SJSA1 (cell line): ENCODE measurements at regions not wholly inside any gene's neighbourhood (a gene's known extent, or its start where the extent isn't known, plus 50 kb on each side); places are given as distances from the start of the nearest gene placed in this dataset.

ENCODE experiments used
- DNase-seq, 2 experiments: peaks; one replicate each; pipeline ENCODE4 v3.0.0-alpha.2; 2015 to 2020; ENCODE audit warnings: low spot score in 2 of 2, low read depth in 1 of 2
- H3K27ac ChIP-seq: fragments of 250-450 bp; sonication (Bioruptor Pico); 2 replicates; pipeline ENCODE4 v1.5.1; 2020; ENCODE audit warnings: mild to moderate bottlenecking, moderate library complexity
- H3K27me3 ChIP-seq: fragments of 250-450 bp; sonication (Bioruptor Pico); replicated peaks from 2 replicates; pipeline ENCODE4 v1.5.1; 2020; ENCODE audit warnings: mild to moderate bottlenecking, moderate library complexity
- H3K36me3 ChIP-seq: fragments of 250-450 bp; sonication (Bioruptor Pico); 2 replicates; pipeline ENCODE4 v1.5.1; 2020; ENCODE audit warnings: mild to moderate bottlenecking
- H3K4me1 ChIP-seq: fragments of 250-450 bp; sonication (Bioruptor Pico); replicated peaks from 2 replicates; pipeline ENCODE4 v1.6.1; 2021; ENCODE audit warnings: mild to moderate bottlenecking
- H3K4me3 ChIP-seq: fragments of 250-450 bp; sonication (Bioruptor Pico); 2 replicates; pipeline ENCODE4 v1.5.1; 2020; ENCODE audit warnings: mild to moderate bottlenecking
- H3K9me3 ChIP-seq: fragments of 250-450 bp; sonication (Bioruptor Pico); replicated peaks from 2 replicates; pipeline ENCODE4 v1.5.1; 2020; ENCODE audit warnings: mild to moderate bottlenecking

- Histone ChIP-seq H3K9me3 (no peaks in the 10 kb centered on the region), H3K27ac (no peak overlapping the region), H3K27me3 (no peaks in the 10 kb centered on the region), H3K4me1 (no peaks in the 10 kb centered on the region), H3K4me3 (no peak overlapping the region), H3K36me3 (no peaks in the 10 kb centered on the region)
- no peak for DNase-seq
Measured at GRCh38 chr4:157819693-157820464, 352.9 kb downstream of the GASK1B start.

- H3K27me3 ChIP-seq: no peaks in the 10 kb centered on the region
- H3K9me3 ChIP-seq: no peaks in the 10 kb centered on the region
- H3K4me1 ChIP-seq: no peaks in the 10 kb centered on the region
- no peak overlapping the region for H3K27ac ChIP-seq
- H3K36me3 ChIP-seq: no peaks in the 10 kb centered on the region
- DNase-seq: no peak
- no peak overlapping the region for H3K4me3 ChIP-seq
Measured at GRCh38 chr4:157818946-157819692, 353.7 kb downstream of the GASK1B start.

DNA sequence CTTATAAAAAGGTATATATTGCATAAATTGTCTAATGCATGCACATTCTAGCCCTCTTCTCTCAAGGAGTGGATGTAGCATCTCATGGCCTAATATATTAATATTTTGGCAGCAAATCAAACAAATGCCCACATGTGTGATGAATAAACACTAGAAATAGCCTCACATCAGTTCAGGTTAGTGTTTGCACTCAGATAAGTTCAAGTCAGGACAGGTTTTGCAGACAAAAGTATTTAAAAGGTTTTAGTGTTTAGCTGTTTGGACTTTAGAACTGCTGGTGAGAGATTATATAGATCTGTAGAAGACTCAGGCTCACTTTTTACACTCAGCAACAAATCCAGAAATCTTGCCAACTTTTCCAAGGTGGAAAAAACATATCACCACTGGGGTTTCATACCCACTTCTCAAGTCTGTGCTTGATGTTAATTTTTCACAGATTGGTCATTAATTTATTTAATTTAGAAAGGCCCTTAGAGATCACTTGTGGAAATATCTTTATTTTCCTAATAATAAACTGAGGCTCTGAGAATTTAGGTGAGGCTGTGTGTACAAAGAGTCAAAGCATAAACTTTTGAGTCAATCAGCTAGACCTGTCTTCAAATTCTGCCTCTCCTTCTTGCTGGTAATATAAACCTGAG is 362.6 kb downstream of the GASK1B start:
- Histone ChIP-seq H3K4me1 (no peaks in the 10 kb centered on the region), H3K9me3 (no peaks in the 10 kb centered on the region), H3K36me3 (no peaks in the 10 kb centered on the region), H3K27ac (no peak overlapping the region), H3K4me3 (no peak overlapping the region), H3K27me3 (no peaks in the 10 kb centered on the region)
- DNase-seq: no peak

GRCh38 chr4:157808796-157809383 is 363.9 kb downstream of the GASK1B start:
- Histone ChIP-seq H3K27ac (no peak overlapping the region), H3K4me3 (no peak overlapping the region), H3K27me3 (no peaks in the 10 kb centered on the region), H3K9me3 (no peaks in the 10 kb centered on the region), H3K36me3 (no peaks in the 10 kb centered on the region), H3K4me1 (no peaks in the 10 kb centered on the region)
- DNase-seq: no peak

GRCh38 chr4:157806184-157806583 is 366.6 kb downstream of the GASK1B start:
- Histone ChIP-seq H3K36me3 (no peaks in the 10 kb centered on the region), H3K4me3 (no peak overlapping the region), H3K27ac (no peak overlapping the region), H3K27me3 (no peaks in the 10 kb centered on the region), H3K4me1 (no peaks in the 10 kb centered on the region), H3K9me3 (no peaks in the 10 kb centered on the region)
- no peak for DNase-seq

- no peaks in the 10 kb centered on the region for H3K27me3 ChIP-seq
- no peaks in the 10 kb centered on the region for H3K4me1 ChIP-seq
- H3K9me3 ChIP-seq: no peaks in the 10 kb centered on the region
- no peaks in the 10 kb centered on the region for H3K36me3 ChIP-seq
- H3K27ac ChIP-seq: no peak overlapping the region
- no peak for DNase-seq
- no peak overlapping the region for H3K4me3 ChIP-seq
Measured at GRCh38 chr4:157804986-157805385, 367.8 kb downstream of the GASK1B start.

DNA sequence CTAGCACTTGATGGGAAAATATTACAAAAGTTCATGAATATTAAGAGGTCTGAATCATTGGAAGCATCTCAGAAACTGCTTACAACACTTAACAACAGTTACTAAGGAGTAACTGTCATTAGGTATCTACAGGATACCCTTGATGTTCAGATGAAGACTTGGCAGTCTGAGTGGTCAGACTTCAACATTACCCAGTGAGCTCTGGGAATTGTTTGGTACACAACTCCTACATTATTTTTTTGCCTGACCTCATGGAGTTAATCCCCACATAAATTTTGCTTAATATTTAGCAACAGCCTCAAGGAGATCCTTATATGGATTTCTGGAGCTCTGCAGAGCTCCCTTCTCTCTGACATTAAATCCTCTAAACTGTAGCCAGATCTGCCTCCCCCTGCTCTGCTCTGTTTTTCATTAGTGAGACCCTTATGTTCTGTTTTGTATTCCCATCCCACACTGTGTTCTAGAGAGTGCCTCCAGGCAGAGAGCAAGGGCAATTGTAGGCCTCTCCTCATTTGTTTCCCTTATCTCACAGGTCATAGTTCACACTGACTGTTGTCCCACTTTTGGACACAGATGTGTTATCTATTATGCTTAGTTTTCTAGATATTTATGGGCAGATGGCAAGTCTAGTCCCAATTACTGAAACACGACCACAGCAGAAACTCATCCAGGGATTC is 368.8 kb downstream of the GASK1B start:
- Histone ChIP-seq H3K9me3 (no peaks in the 10 kb centered on the region), H3K4me1 (no peaks in the 10 kb centered on the region), H3K27me3 (no peaks in the 10 kb centered on the region), H3K36me3 (no peaks in the 10 kb centered on the region), H3K4me3 (no peak overlapping the region), H3K27ac (no peak overlapping the region)
- no peak for DNase-seq

DNA sequence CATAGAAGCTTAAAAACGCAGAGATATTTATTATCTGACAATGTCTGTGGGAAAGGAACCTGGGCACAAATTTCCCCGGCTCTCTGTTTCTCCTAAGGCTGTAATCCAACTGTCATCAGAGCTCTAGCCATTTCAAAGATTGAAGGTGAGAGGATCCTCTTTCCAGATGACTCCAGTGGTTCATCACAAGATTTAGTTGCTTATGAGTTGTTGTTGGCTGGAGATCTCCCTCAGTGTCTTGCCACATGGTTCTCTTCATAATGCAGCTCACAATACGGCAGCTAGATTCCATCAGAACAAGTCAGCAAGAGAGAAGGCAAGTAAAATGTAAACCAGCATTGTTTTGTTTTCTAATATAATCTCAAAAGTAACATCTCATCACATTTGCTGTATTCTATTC is 369.4 kb downstream of the GASK1B start:
- DNase-seq: no peak
- Histone ChIP-seq H3K36me3 (no peaks in the 10 kb centered on the region), H3K4me3 (no peak overlapping the region), H3K9me3 (no peaks in the 10 kb centered on the region), H3K27ac (no peak overlapping the region), H3K27me3 (no peaks in the 10 kb centered on the region), H3K4me1 (no peaks in the 10 kb centered on the region)

DNA sequence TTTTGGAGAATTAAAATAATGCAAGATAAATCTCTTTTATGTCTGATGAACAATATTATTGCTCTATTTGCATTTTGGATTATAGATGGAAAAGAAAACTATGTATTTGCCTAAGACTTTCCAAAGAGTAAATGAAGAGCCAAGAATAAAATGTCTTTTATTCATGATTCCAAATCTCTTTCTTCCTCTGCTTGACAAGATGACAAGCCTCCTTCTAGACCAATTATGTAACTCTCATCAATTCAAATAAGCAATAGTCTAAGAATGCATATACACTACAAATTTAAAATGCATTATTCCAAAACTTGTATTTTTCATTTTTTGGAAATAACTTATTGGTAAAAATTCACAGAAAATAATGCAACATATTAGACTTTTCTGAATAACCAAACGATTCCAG is 377.3 kb downstream of the GASK1B start:
- H3K27me3 ChIP-seq: no peaks in the 10 kb centered on the region; the same call in 1 of the 2 replicates
- no peaks in the 10 kb centered on the region for H3K36me3 ChIP-seq
- H3K4me1 ChIP-seq: no peaks in the 10 kb centered on the region
- H3K9me3 ChIP-seq: no peaks in the 10 kb centered on the region
- no peak for DNase-seq
- H3K4me3 ChIP-seq: no peak overlapping the region
- H3K27ac ChIP-seq: no peak overlapping the region

DNA sequence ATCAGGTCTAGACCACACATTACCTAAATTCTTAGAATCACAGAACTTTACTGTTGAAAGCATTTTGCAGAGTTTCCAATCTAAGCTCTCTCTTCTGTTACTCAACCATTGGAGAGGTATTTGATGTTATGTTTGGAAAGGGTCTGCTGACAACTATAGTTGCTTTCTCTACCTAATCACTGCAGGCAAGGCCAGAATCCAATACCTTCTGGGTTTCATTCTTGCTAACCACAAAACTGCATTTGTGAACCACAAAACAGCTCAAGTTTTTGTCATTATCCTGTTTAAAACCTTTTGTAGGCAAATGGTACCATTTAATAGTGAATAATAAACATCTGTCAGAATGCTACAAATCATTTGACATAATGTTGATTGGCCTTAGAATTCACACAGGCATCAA is 380.1 kb downstream of the GASK1B start:
- H3K27me3 ChIP-seq: no peaks in the 10 kb centered on the region; the same call in 1 of the 2 replicates
- no peak overlapping the region for H3K4me3 ChIP-seq
- H3K36me3 ChIP-seq: no peaks in the 10 kb centered on the region
- no peak for DNase-seq
- no peaks in the 10 kb centered on the region for H3K9me3 ChIP-seq
- no peaks in the 10 kb centered on the region for H3K4me1 ChIP-seq
- H3K27ac ChIP-seq: no peak overlapping the region

GRCh38 chr4:157791236-157791635 is 381.6 kb downstream of the GASK1B start:
- H3K27ac ChIP-seq: no peak overlapping the region
- H3K27me3 ChIP-seq: no peaks in the 10 kb centered on the region; the same call in 1 of the 2 replicates
- no peak for DNase-seq
- H3K9me3 ChIP-seq: no peaks in the 10 kb centered on the region
- H3K4me3 ChIP-seq: no peak overlapping the region
- H3K36me3 ChIP-seq: no peaks in the 10 kb centered on the region
- no peaks in the 10 kb centered on the region for H3K4me1 ChIP-seq

- DNase-seq: no peak
- no peak overlapping the region for H3K4me3 ChIP-seq
- no peaks in the 10 kb centered on the region for H3K27me3 ChIP-seq
Measured at GRCh38 chr4:157787618-157788017, 385.2 kb downstream of the GASK1B start.

DNA sequence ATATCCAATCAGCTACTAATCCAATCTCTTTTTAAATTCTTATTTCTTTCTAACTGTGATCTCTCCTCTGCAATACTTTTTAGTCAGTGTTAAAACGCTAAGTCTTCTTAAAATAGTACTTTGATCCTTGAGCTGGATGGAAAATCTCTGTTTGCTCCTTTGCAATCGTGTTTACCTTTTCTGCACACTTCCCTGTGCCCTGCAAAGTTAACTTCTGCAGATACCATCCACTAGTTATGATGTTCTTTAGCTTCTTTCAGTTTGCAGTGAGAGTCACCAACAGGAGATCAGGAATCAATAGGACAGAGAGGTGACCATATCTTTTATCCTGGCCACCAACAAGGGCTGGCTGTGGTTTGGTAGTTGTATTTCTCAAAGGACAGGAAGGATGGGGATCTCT is 391.5 kb downstream of the GASK1B start:
- H3K4me1 ChIP-seq: no peaks in the 10 kb centered on the region
- DNase-seq: no peak
- H3K27ac ChIP-seq: no peak overlapping the region
- no peaks in the 10 kb centered on the region for H3K27me3 ChIP-seq
- no peaks in the 10 kb centered on the region for H3K9me3 ChIP-seq
- H3K4me3 ChIP-seq: no peak overlapping the region
- H3K36me3 ChIP-seq: no peaks in the 10 kb centered on the region

More at GRCh38 chr4:157787618-157788017, 385.2 kb downstream of the GASK1B start:
- no peak overlapping the region for H3K27ac ChIP-seq
- no peaks in the 10 kb centered on the region for H3K36me3 ChIP-seq
- H3K9me3 ChIP-seq: no peaks in the 10 kb centered on the region
- no peaks in the 10 kb centered on the region for H3K4me1 ChIP-seq
